Caco-2 (cell line): ENCODE measurements at regions not wholly inside any gene's neighbourhood (a gene's known extent, or its start where the extent isn't known, plus 50 kb on each side); places are given as distances from the start of the nearest gene placed in this dataset.

Source experiments
- BruUV-seq: library from RNA; stranded (reverse); fragments of 400-500 nt; replicated peaks from 2 replicates; lab custom pipeline; 2021; lab: Mats Ljungman, UMichigan
- CTCF ChIA-PET: fragments of 300-600 bp; sonication (Branson Sonifier 250); formaldehyde crosslinking; loops from one replicate; lab custom pipeline; 2022; ENCODE audit warnings: antibody characterized with exemption; lab: Charles Lee
- POLR2A ChIA-PET: fragments of 300-600 bp; sonication (Branson Sonifier 250); formaldehyde crosslinking; loops from one replicate; lab custom pipeline; 2022; ENCODE audit warnings: antibody characterized with exemption; lab: Charles Lee
- DNase-seq, 2 experiments: peaks; one replicate each; pipeline versions ENCODE4 v3.0.0 to v3.0.0-alpha.2; 2020 to 2022
- H3K27me3 ChIP-seq: replicated peaks from 2 replicates; pipeline ENCODE4 v1.6.0; 2011; ENCODE audit warnings: low read length; ENCODE audit not compliant: control insufficient read depth, insufficient read depth
- H3K36me3 ChIP-seq: 2 replicates; pipeline ENCODE4 v1.5.1; 2011; ENCODE audit warnings: low read length; ENCODE audit not compliant: control insufficient read depth, insufficient read depth
- H3K4me1 ChIP-seq: fragments of 250-450 bp; sonication (Bioruptor Pico); 2 replicates; pipeline ENCODE4 v1.5.1; 2020; ENCODE audit warnings: mild to moderate bottlenecking
- H3K4me3 ChIP-seq: 2 replicates; pipeline ENCODE4 v1.5.1; 2011; ENCODE audit warnings: low read depth, mild to moderate bottlenecking, control low read depth, low read length
- H3K9me3 ChIP-seq: fragments of 250-450 bp; sonication (Bioruptor Pico); 2 replicates; pipeline ENCODE4 v1.5.1; 2020; ENCODE audit warnings: mild to moderate bottlenecking, moderate library complexity
- H3K27ac Mint-ChIP-seq: one replicate; pipeline ENCODE4 v1.8.0; 2022; ENCODE audit warnings: mixed read lengths; ENCODE audit not compliant: unreplicated experiment
- H3K27me3 Mint-ChIP-seq: one replicate; pipeline ENCODE4 v1.8.0; 2022; ENCODE audit warnings: mixed read lengths; ENCODE audit not compliant: insufficient read depth, unreplicated experiment
- H3K36me3 Mint-ChIP-seq: one replicate; pipeline ENCODE4 v1.8.0; 2022; ENCODE audit warnings: mild to moderate bottlenecking, mixed read lengths; ENCODE audit not compliant: insufficient read depth, unreplicated experiment
- H3K4me1 Mint-ChIP-seq: one replicate; pipeline ENCODE4 v1.8.0; 2022; ENCODE audit warnings: low read depth, mixed read lengths; ENCODE audit not compliant: unreplicated experiment
- H3K4me3 Mint-ChIP-seq: one replicate; pipeline ENCODE4 v1.8.0; 2022; ENCODE audit warnings: mild to moderate bottlenecking, moderate library complexity, mixed read lengths; ENCODE audit not compliant: unreplicated experiment
- H3K9me3 Mint-ChIP-seq: one replicate; pipeline ENCODE4 v1.8.0; 2022; ENCODE audit warnings: mixed read lengths; ENCODE audit not compliant: unreplicated experiment
- CTCF ChIP-seq, 2 experiments: fragments of 200-600 bp in 1 of 2; IDR thresholded peaks; 1 replicate in 1 of 2; 2 replicates in 1 of 2; pipeline versions ENCODE4 v1.5.1 to v1.8.0; 2011 to 2022; ENCODE audit warnings: antibody characterized with exemption in 1 of 2, control low read depth in 1 of 2, inconsistent platforms in 1 of 2, low read depth in 1 of 2, low read length in 1 of 2, mild to moderate bottlenecking in 1 of 2, moderate library complexity in 1 of 2; ENCODE audit not compliant: insufficient read depth in 1 of 2, severe bottlenecking in 1 of 2, unreplicated experiment in 1 of 2
- intact Hi-C: fragments of 100-400 bp; cut with micrococcal nuclease; formaldehyde crosslinking; loops from one replicate; pipeline ENCODE4 v1.10.0; 2022; ENCODE audit not compliant: unreplicated experiment

DNA sequence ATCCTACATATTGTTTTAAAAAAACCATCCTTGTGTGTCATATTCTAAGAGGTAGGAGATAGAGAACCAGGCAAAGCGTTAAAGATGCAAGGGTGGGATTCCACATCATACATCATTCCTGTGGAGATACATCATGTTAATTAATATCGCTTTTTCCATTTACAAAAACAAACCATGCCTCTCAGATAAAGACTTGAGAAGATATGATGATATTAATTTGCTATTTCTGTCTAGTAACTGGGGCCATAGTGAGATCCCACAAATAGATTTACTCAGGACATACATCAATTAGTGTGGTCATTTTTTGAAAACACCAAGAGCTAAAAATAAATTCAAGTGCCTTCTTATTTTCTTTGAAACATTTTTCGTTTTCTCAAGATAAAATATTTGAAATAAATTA is 165.4 kb upstream of the TARS1 start:
- Histone ChIP-seq H3K9me3 (no peaks in the 10 kb centered on the region), H3K27me3 (no peaks in the 10 kb centered on the region), H3K4me1 (no peaks in the 10 kb centered on the region), H3K4me3 (no peak overlapping the region), H3K36me3 (no peaks in the 10 kb centered on the region)
- H3K36me3 Mint-ChIP-seq = no peaks in the 10 kb centered on the region
- ChIA-PET POLR2A (no interaction called here), CTCF (no interaction called here)
- no TSS peak for BruUV-seq
- no peaks in the 10 kb centered on the region for H3K4me1 Mint-ChIP-seq
- H3K27me3 Mint-ChIP-seq = peaks cover 9% of the 10 kb centered on the region
- TF ChIP-seq CTCF (IDR thresholded peaks at IDR 0.05; ENCODE audit: insufficient read depth in 1 of 2, low read depth in 1 of 2, low read length in 1 of 2, severe bottlenecking in 1 of 2, unreplicated experiment in 1 of 2) = no peak
- H3K4me3 Mint-ChIP-seq = no peak overlapping the region
- H3K27ac Mint-ChIP-seq = no peak overlapping the region
- H3K9me3 Mint-ChIP-seq = no peaks in the 10 kb centered on the region
- intact Hi-C loops = no loop called here
- DNase-seq = no peak

GRCh38 chr5:33275921-33276627 is 164.7 kb upstream of the TARS1 start:
- BruUV-seq = no TSS peak
- intact Hi-C loops = no loop called here
- CTCF ChIA-PET = no interaction called here
- no peaks in the 10 kb centered on the region for H3K4me1 ChIP-seq
- H3K36me3 Mint-ChIP-seq = no peaks in the 10 kb centered on the region
- no peak for TF ChIP-seq CTCF (IDR thresholded peaks at IDR 0.05; ENCODE audit: insufficient read depth in 1 of 2, low read depth in 1 of 2, low read length in 1 of 2, severe bottlenecking in 1 of 2, unreplicated experiment in 1 of 2)
- no peaks in the 10 kb centered on the region for H3K36me3 ChIP-seq
- POLR2A ChIA-PET = no interaction called here
- no peak overlapping the region for H3K27ac Mint-ChIP-seq
- H3K9me3 Mint-ChIP-seq = no peaks in the 10 kb centered on the region
- no peak overlapping the region for H3K4me3 Mint-ChIP-seq
- peaks cover 9% of the 10 kb centered on the region for H3K27me3 Mint-ChIP-seq
- H3K4me3 ChIP-seq = no peak overlapping the region
- H3K4me1 Mint-ChIP-seq = no peaks in the 10 kb centered on the region
- no peak for DNase-seq
- no peaks in the 10 kb centered on the region for H3K27me3 ChIP-seq
- no peaks in the 10 kb centered on the region for H3K9me3 ChIP-seq

DNA sequence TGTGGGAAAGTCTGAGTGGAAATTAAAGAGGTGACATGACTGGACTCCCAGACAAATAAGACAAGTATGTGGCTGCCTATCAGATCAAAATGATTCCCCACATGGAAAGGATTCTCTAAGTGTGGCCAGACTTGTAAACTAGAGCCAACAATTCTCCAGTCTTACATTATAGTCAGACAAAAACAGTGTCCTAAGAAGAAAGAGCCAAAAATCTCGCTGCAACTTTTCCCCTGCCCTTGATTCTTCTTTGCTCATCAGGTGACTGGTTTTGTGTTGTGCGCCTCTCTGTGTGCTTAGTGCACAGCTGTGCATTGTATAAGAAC is 164.2 kb upstream of the TARS1 start:
- no peak for DNase-seq
- Mint-ChIP-seq H3K4me3 (no peak overlapping the region), H3K36me3 (no peaks in the 10 kb centered on the region), H3K4me1 (no peaks in the 10 kb centered on the region), H3K9me3 (no peaks in the 10 kb centered on the region), H3K27me3 (peaks cover 12% of the 10 kb centered on the region), H3K27ac (no peak overlapping the region)
- H3K36me3 ChIP-seq = no peaks in the 10 kb centered on the region
- ChIA-PET POLR2A (no interaction called here), CTCF (no interaction called here)
- TF ChIP-seq CTCF (IDR thresholded peaks at IDR 0.05; ENCODE audit: insufficient read depth in 1 of 2, low read depth in 1 of 2, low read length in 1 of 2, severe bottlenecking in 1 of 2, unreplicated experiment in 1 of 2) = no peak
- intact Hi-C loops = no loop called here
- no peak overlapping the region for H3K4me3 ChIP-seq
- BruUV-seq = no TSS peak
- no peaks in the 10 kb centered on the region for H3K9me3 ChIP-seq
- H3K27me3 ChIP-seq = no peaks in the 10 kb centered on the region
- H3K4me1 ChIP-seq = no peaks in the 10 kb centered on the region
